CD14-positive monocyte (primary cell): ENCODE measurements at regions not wholly inside any gene's neighbourhood (a gene's known extent, or its start where the extent isn't known, plus 50 kb on each side); places are given as distances from the start of the nearest gene placed in this dataset.

Source experiments
- DNase-seq, 3 donors: peaks; one replicate each; pipeline ENCODE4 v3.0.0-alpha.2; 2011 to 2022
- H2AFZ ChIP-seq: 2 replicates; pipeline ENCODE4 v1.6.0; 2012; ENCODE audit warnings: mild to moderate bottlenecking, low read depth, low read length, inconsistent platforms; ENCODE audit not compliant: insufficient read depth, poor library complexity, severe bottlenecking
- H3K27ac ChIP-seq, 2 donors: 1 replicate in 1 of 2; 2 replicates in 1 of 2; pipeline ENCODE4 v1.5.1; 2012 to 2013; ENCODE audit warnings: low read length in 2 of 2, control low read depth in 1 of 2, inconsistent platforms in 1 of 2, low read depth in 1 of 2, mild to moderate bottlenecking in 1 of 2
- H3K27me3 ChIP-seq, 2 donors: one replicate each; pipeline versions ENCODE4 v1.6.0 to v1.6.1; 2011 to 2013; ENCODE audit warnings: low read length in 2 of 2; ENCODE audit not compliant: control insufficient read depth in 2 of 2, insufficient read depth in 2 of 2
- H3K36me3 ChIP-seq, 2 donors: replicated peaks in 1 of 2; 1 replicate in 1 of 2; 2 replicates in 1 of 2; pipeline versions ENCODE4 v1.5.1 to v1.6.1; 2012 to 2013; ENCODE audit warnings: low read length in 2 of 2, control low read depth in 1 of 2, inconsistent platforms in 1 of 2, mild to moderate bottlenecking in 1 of 2; ENCODE audit not compliant: insufficient read depth in 2 of 2, control insufficient read depth in 1 of 2
- H3K4me1 ChIP-seq, 2 donors: 1 replicate in 1 of 2; 2 replicates in 1 of 2; pipeline versions ENCODE4 v1.5.1 to v1.6.1; 2012 to 2013; ENCODE audit warnings: low read length in 2 of 2, control low read depth in 1 of 2, inconsistent platforms in 1 of 2, mild to moderate bottlenecking in 1 of 2, moderate library complexity in 1 of 2; ENCODE audit not compliant: insufficient read depth in 2 of 2, control insufficient read depth in 1 of 2
- H3K4me2 ChIP-seq: replicated peaks from 2 replicates; pipeline ENCODE3; 2012; ENCODE audit warnings: low read length, moderate library complexity, mild to moderate bottlenecking; ENCODE audit not compliant: poor library complexity, severe bottlenecking; ENCODE audit errors: extremely low read depth
- H3K4me3 ChIP-seq, 3 experiments: fragments of 200-600 bp in 1 of 3; sonication (generic) in 1 of 3; replicated peaks in 1 of 3; 1 replicate in 2 of 3; 2 replicates in 1 of 3; pipeline ENCODE4 v1.5.1; 2011 to 2013; ENCODE audit warnings: low read length in 3 of 3, mild to moderate bottlenecking in 3 of 3, control low read depth in 2 of 3, low read depth in 2 of 3, inconsistent platforms in 1 of 3, moderate library complexity in 1 of 3
- H3K79me2 ChIP-seq: 2 replicates; pipeline ENCODE4 v1.6.0; 2012; ENCODE audit warnings: mild to moderate bottlenecking, control low read depth, inconsistent platforms, low read length, moderate library complexity; ENCODE audit not compliant: insufficient read depth
- H3K9ac ChIP-seq: 2 replicates; pipeline ENCODE4 v1.6.0; 2017; ENCODE audit warnings: low read length, mild to moderate bottlenecking; ENCODE audit not compliant: insufficient read depth, poor library complexity, severe bottlenecking
- H3K9me3 ChIP-seq, 2 donors: replicated peaks in 1 of 2; 1 replicate in 1 of 2; 2 replicates in 1 of 2; pipeline versions ENCODE4 v1.5.1 to v1.6.1; 2012 to 2013; ENCODE audit warnings: low read length in 2 of 2, control low read depth in 1 of 2; ENCODE audit not compliant: control insufficient read depth in 1 of 2, insufficient read depth in 1 of 2
- H4K20me1 ChIP-seq: 2 replicates; pipeline ENCODE4 v1.6.0; 2012; ENCODE audit warnings: mild to moderate bottlenecking, low read length, control low read depth, moderate library complexity; ENCODE audit not compliant: insufficient read depth
- H3K27ac Mint-ChIP-seq, 7 donors: one replicate each; pipeline ENCODE4 v1.8.0; 2020; ENCODE audit warnings: mild to moderate bottlenecking in 7 of 7, mixed read lengths in 7 of 7, moderate library complexity in 6 of 7, inconsistent platforms in 2 of 7
- H3K27me3 Mint-ChIP-seq, 3 donors: one replicate each; pipeline ENCODE4 v1.8.0; 2021 to 2022; ENCODE audit warnings: low read depth in 3 of 3, mild to moderate bottlenecking in 3 of 3, mixed read lengths in 3 of 3, moderate library complexity in 3 of 3, inconsistent platforms in 1 of 3
- H3K36me3 Mint-ChIP-seq, 2 donors: one replicate each; pipeline ENCODE4 v1.8.0; 2020; ENCODE audit warnings: mixed read lengths in 2 of 2, inconsistent platforms in 1 of 2, mild to moderate bottlenecking in 1 of 2
- H3K4me1 Mint-ChIP-seq: one replicate; pipeline ENCODE4 v1.8.0; 2020; ENCODE audit warnings: mild to moderate bottlenecking, mixed read lengths
- H3K4me3 Mint-ChIP-seq, 2 donors: one replicate each; pipeline ENCODE4 v1.8.0; 2020; ENCODE audit warnings: mild to moderate bottlenecking in 2 of 2, mixed read lengths in 2 of 2, moderate library complexity in 1 of 2
- H3K9me3 Mint-ChIP-seq, 7 donors: one replicate each; pipeline ENCODE4 v1.8.0; 2020 to 2022; ENCODE audit warnings: mixed read lengths in 7 of 7, mild to moderate bottlenecking in 6 of 7, moderate library complexity in 6 of 7, inconsistent platforms in 2 of 7
- WGBS: methylation state at CpG from one replicate; pipeline ENCODE4 v1.1.5; 2013; ENCODE audit warnings: missing lambda C conversion rate; ENCODE audit not compliant: insufficient coverage; 5-methylcytosine and 5-hydroxymethylcytosine counted together
- intact Hi-C, 2 donors: fragments of 100-400 bp; cut with micrococcal nuclease; formaldehyde crosslinking; loops; one replicate each; pipeline versions ENCODE4 v1.15.0 to v1.15.1; 2023
- TF ChIP-seq, protein P1 (sequence below): fragments of 200-600 bp; IDR thresholded peaks from one replicate; pipeline ENCODE4 v1.8.0; 2022; ENCODE audit warnings: antibody characterized with exemption, mild to moderate bottlenecking

- Mint-ChIP-seq H3K9me3 (no peaks in the 10 kb centered on the region), H3K27me3 (no peaks in the 10 kb centered on the region), H3K4me3 (no peak overlapping the region), H3K36me3 (no peaks in the 10 kb centered on the region), H3K27ac (peak overlapping the region in 1 of 7 donors; percentile 10), H3K4me1 (peaks cover 3% of the 10 kb centered on the region)
- Histone ChIP-seq H4K20me1 (no peaks in the 10 kb centered on the region), H2AFZ (no peak overlapping the region), H3K79me2 (no peaks in the 10 kb centered on the region), H3K9ac (no peak overlapping the region), H3K36me3 (no peaks in the 10 kb centered on the region), H3K4me3 (no peak overlapping the region), H3K27me3 (no peaks in the 10 kb centered on the region), H3K27ac (no peak overlapping the region), H3K9me3 (no peaks in the 10 kb centered on the region), H3K4me2 (no peak overlapping the region), H3K4me1 (no peaks in the 10 kb centered on the region)
- DNase-seq, result no peak
- TF ChIP-seq, protein P1, sequence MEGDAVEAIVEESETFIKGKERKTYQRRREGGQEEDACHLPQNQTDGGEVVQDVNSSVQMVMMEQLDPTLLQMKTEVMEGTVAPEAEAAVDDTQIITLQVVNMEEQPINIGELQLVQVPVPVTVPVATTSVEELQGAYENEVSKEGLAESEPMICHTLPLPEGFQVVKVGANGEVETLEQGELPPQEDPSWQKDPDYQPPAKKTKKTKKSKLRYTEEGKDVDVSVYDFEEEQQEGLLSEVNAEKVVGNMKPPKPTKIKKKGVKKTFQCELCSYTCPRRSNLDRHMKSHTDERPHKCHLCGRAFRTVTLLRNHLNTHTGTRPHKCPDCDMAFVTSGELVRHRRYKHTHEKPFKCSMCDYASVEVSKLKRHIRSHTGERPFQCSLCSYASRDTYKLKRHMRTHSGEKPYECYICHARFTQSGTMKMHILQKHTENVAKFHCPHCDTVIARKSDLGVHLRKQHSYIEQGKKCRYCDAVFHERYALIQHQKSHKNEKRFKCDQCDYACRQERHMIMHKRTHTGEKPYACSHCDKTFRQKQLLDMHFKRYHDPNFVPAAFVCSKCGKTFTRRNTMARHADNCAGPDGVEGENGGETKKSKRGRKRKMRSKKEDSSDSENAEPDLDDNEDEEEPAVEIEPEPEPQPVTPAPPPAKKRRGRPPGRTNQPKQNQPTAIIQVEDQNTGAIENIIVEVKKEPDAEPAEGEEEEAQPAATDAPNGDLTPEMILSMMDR, result peak; percentile 36
- WGBS, result 79% methylated on average over 2 of the region's 6 CpGs
- intact Hi-C loops, result no loop called here
Observed at GRCh38 chr19:28737021-28737895, 475.7 kb downstream of the UQCRFS1 start.

DNA sequence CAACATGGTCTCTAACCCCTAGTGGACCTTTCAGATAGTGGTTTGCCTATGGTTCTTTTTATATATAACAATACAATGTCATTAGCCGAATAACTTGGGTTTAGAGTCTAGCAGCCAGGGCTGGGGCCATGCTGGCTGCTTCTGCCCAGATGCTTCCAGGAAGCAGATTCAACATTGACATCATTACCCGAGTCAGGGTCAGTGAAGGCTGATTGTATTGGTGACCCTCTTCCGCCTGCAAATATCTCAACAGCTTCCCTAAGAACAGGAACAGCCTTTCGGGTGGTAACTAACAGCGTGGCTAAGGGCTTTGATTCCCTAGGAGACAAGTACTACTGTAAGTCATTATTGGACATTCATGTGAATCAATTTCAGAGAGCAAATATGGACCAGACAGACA, 476.4 kb downstream of the UQCRFS1 start:
- WGBS, result 90% methylated on average over 3 of the region's 5 CpGs
- no peak for DNase-seq
- no peak overlapping the region for H2AFZ ChIP-seq
- no peak overlapping the region for H3K27ac ChIP-seq
- H3K4me3 ChIP-seq, result no peak overlapping the region
- H3K4me3 Mint-ChIP-seq, result no peak overlapping the region
- H3K27me3 ChIP-seq, result no peaks in the 10 kb centered on the region
- H3K36me3 ChIP-seq, result no peaks in the 10 kb centered on the region
- no peaks in the 10 kb centered on the region for H4K20me1 ChIP-seq
- no peaks in the 10 kb centered on the region for H3K79me2 ChIP-seq
- H3K9me3 Mint-ChIP-seq, result peaks cover 0 to 2% (median 0%) of the 10 kb centered on the region in 7 donors
- peak overlapping the region in 1 of 7 donors; percentile 65 for H3K27ac Mint-ChIP-seq
- TF ChIP-seq, protein P1, result no peak
- no peaks in the 10 kb centered on the region for H3K4me1 ChIP-seq
- no peaks in the 10 kb centered on the region for H3K9me3 ChIP-seq
- no peak overlapping the region for H3K4me2 ChIP-seq
- intact Hi-C loops, result no loop called here
- peaks cover 3% of the 10 kb centered on the region for H3K4me1 Mint-ChIP-seq
- no peak overlapping the region for H3K9ac ChIP-seq
- H3K36me3 Mint-ChIP-seq, result no peaks in the 10 kb centered on the region
- H3K27me3 Mint-ChIP-seq, result no peaks in the 10 kb centered on the region
